Naive thymus-derived CD4-positive, alpha-beta T cell (primary cell): ENCODE measurements at regions not wholly inside any gene's neighbourhood (a gene's known extent, or its start where the extent isn't known, plus 50 kb on each side); places are given as distances from the start of the nearest gene placed in this dataset.
A peak's percentile ranks its signal among the peaks of the same experiment; 100 is the strongest.

ENCODE experiments used
- ATAC-seq: fragments of 150-1000 bp; cut with Tn5 transposase; 2 replicates; pipeline ENCODE4 v1.10.0; 2021; ENCODE audit warnings: mild to moderate bottlenecking, moderate library complexity
- CTCF ChIA-PET: fragments of 350-600 bp; sonication (Branson Sonifier 250); formaldehyde crosslinking; loops from one replicate; lab custom pipeline; 2021; ENCODE audit warnings: antibody characterized with exemption; lab: Charles Lee
- POLR2A ChIA-PET: fragments of 350-600 bp; sonication (Branson Sonifier 250); formaldehyde crosslinking; loops from one replicate; lab custom pipeline; 2021; ENCODE audit warnings: antibody characterized with exemption, inconsistent platforms; lab: Charles Lee
- DNase-seq, 9 donors: peaks; one replicate each; pipeline versions ENCODE4 v3.0.0 to v3.0.0-alpha.2; 2020 to 2022; ENCODE audit warnings: mixed read lengths in 1 of 9
- H3K27ac ChIP-seq: one replicate; pipeline ENCODE4 v1.7.0; 2013; ENCODE audit warnings: mild to moderate bottlenecking, low read depth, low read length, moderate library complexity
- H3K27me3 ChIP-seq, 2 donors: one replicate each; pipeline ENCODE4 v1.7.0; 2013; ENCODE audit warnings: low read length in 2 of 2, mild to moderate bottlenecking in 2 of 2, moderate library complexity in 2 of 2; ENCODE audit not compliant: control insufficient read depth in 2 of 2, insufficient read depth in 2 of 2
- H3K36me3 ChIP-seq, 3 experiments: 1 replicate in 2 of 3; 2 replicates in 1 of 3; pipeline ENCODE4 v1.7.0; 2013; ENCODE audit warnings: low read length in 3 of 3, mild to moderate bottlenecking in 3 of 3, moderate library complexity in 1 of 3; ENCODE audit not compliant: insufficient read depth in 3 of 3, control insufficient read depth in 2 of 3
- H3K4me1 ChIP-seq, 2 donors: one replicate each; pipeline ENCODE4 v1.7.0; 2013; ENCODE audit warnings: low read length in 2 of 2, mild to moderate bottlenecking in 2 of 2, moderate library complexity in 1 of 2; ENCODE audit not compliant: control insufficient read depth in 2 of 2, insufficient read depth in 2 of 2
- H3K4me3 ChIP-seq: 2 replicates; pipeline ENCODE4 v1.7.0; 2013; ENCODE audit warnings: mild to moderate bottlenecking, low read length
- H3K9me3 ChIP-seq, 3 experiments: 1 replicate in 2 of 3; 2 replicates in 1 of 3; pipeline ENCODE4 v1.7.0; 2013; ENCODE audit warnings: low read length in 3 of 3; ENCODE audit not compliant: control insufficient read depth in 2 of 3
- H3K27ac Mint-ChIP-seq, 9 donors: one replicate each; pipeline ENCODE4 v1.8.0; 2020 to 2022; ENCODE audit warnings: mixed read lengths in 9 of 9, mild to moderate bottlenecking in 8 of 9, moderate library complexity in 5 of 9, inconsistent platforms in 2 of 9
- H3K27me3 Mint-ChIP-seq, 5 donors: one replicate each; pipeline ENCODE4 v1.8.0; 2021 to 2022; ENCODE audit warnings: mixed read lengths in 5 of 5, mild to moderate bottlenecking in 1 of 5
- H3K36me3 Mint-ChIP-seq, 5 donors: one replicate each; pipeline ENCODE4 v1.8.0; 2020 to 2022; ENCODE audit warnings: mixed read lengths in 5 of 5, mild to moderate bottlenecking in 3 of 5, inconsistent platforms in 1 of 5
- H3K4me1 Mint-ChIP-seq, 7 donors: one replicate each; pipeline ENCODE4 v1.8.0; 2020 to 2022; ENCODE audit warnings: mixed read lengths in 7 of 7, mild to moderate bottlenecking in 3 of 7, inconsistent platforms in 1 of 7
- H3K4me3 Mint-ChIP-seq, 10 donors: one replicate each; pipeline ENCODE4 v1.8.0; 2020 to 2022; ENCODE audit warnings: mild to moderate bottlenecking in 10 of 10, mixed read lengths in 10 of 10, moderate library complexity in 6 of 10, inconsistent platforms in 2 of 10
- H3K9me3 Mint-ChIP-seq, 11 donors: one replicate each; pipeline ENCODE4 v1.8.0; 2020 to 2022; ENCODE audit warnings: mixed read lengths in 11 of 11, mild to moderate bottlenecking in 4 of 11, inconsistent platforms in 1 of 11, moderate library complexity in 1 of 11
- intact Hi-C, 2 donors: fragments of 100-400 bp; cut with micrococcal nuclease; formaldehyde crosslinking; loops; one replicate each; pipeline ENCODE4 v1.15.1; 2023

GRCh38 chr11:81585390-81585933, 1148.2 kb downstream of the FAM181B start:
- Mint-ChIP-seq H3K27ac (no peak overlapping the region), H3K36me3 (no peaks in the 10 kb centered on the region), H3K27me3 (peaks cover 0 to 9% (median 0%) of the 10 kb centered on the region in 5 donors), H3K9me3 (peaks cover 0 to 8% (median 0%) of the 10 kb centered on the region in 11 donors), H3K4me1 (no peaks in the 10 kb centered on the region), H3K4me3 (no peak overlapping the region)
- H3K27me3 ChIP-seq = no peaks in the 10 kb centered on the region
- intact Hi-C loops = no loop called here
- ATAC-seq (no peak), DNase-seq (no peak)
- H3K9me3 ChIP-seq = no peaks in the 10 kb centered on the region
- no peak overlapping the region for H3K27ac ChIP-seq
- CTCF ChIA-PET = no interaction called here
- no peaks in the 10 kb centered on the region for H3K4me1 ChIP-seq
- no peaks in the 10 kb centered on the region for H3K36me3 ChIP-seq
- POLR2A ChIA-PET = no interaction called here
- no peak overlapping the region for H3K4me3 ChIP-seq

- ATAC-seq (no peak), DNase-seq (no peak)
- Histone ChIP-seq H3K27me3 (no peaks in the 10 kb centered on the region), H3K36me3 (no peaks in the 10 kb centered on the region), H3K27ac (no peak overlapping the region), H3K4me3 (no peak overlapping the region), H3K9me3 (no peaks in the 10 kb centered on the region), H3K4me1 (no peaks in the 10 kb centered on the region)
- ChIA-PET POLR2A (no interaction called here), CTCF (no interaction called here)
- intact Hi-C loops = no loop called here
- Mint-ChIP-seq H3K4me1 (no peaks in the 10 kb centered on the region), H3K27me3 (peaks cover 0 to 2% (median 0%) of the 10 kb centered on the region in 5 donors), H3K27ac (no peak overlapping the region), H3K36me3 (no peaks in the 10 kb centered on the region), H3K4me3 (no peak overlapping the region), H3K9me3 (no peaks in the 10 kb centered on the region)
These were observed 1154.3 kb downstream of the FAM181B start for GRCh38 chr11:81579339-81579738.

GRCh38 chr11:81578571-81578970, 1155.1 kb downstream of the FAM181B start:
- no peak overlapping the region for H3K27ac ChIP-seq
- H3K27me3 Mint-ChIP-seq = peaks cover 0 to 4% (median 0%) of the 10 kb centered on the region in 5 donors
- H3K36me3 Mint-ChIP-seq = no peaks in the 10 kb centered on the region
- CTCF ChIA-PET = no interaction called here
- ATAC-seq (no peak), DNase-seq (no peak)
- no peaks in the 10 kb centered on the region for H3K27me3 ChIP-seq
- no peak overlapping the region for H3K4me3 ChIP-seq
- no peaks in the 10 kb centered on the region for H3K4me1 ChIP-seq
- H3K4me1 Mint-ChIP-seq = no peaks in the 10 kb centered on the region
- H3K36me3 ChIP-seq = no peaks in the 10 kb centered on the region
- H3K9me3 Mint-ChIP-seq = no peaks in the 10 kb centered on the region
- no peak overlapping the region for H3K4me3 Mint-ChIP-seq
- POLR2A ChIA-PET = no interaction called here
- H3K27ac Mint-ChIP-seq = no peak overlapping the region
- no peaks in the 10 kb centered on the region for H3K9me3 ChIP-seq
- intact Hi-C loops = no loop called here

GRCh38 chr11:81574301-81574700, 1159.4 kb downstream of the FAM181B start:
- ATAC-seq (no peak), DNase-seq (no peak)
- Histone ChIP-seq H3K36me3 (no peaks in the 10 kb centered on the region), H3K9me3 (no peaks in the 10 kb centered on the region), H3K4me3 (no peak overlapping the region), H3K27ac (no peak overlapping the region), H3K27me3 (no peaks in the 10 kb centered on the region), H3K4me1 (no peaks in the 10 kb centered on the region)
- no peaks in the 10 kb centered on the region for H3K9me3 Mint-ChIP-seq
- no peaks in the 10 kb centered on the region for H3K36me3 Mint-ChIP-seq
- peak overlapping the region in 1 of 9 donors; percentile 9 for H3K27ac Mint-ChIP-seq
- H3K4me3 Mint-ChIP-seq = no peak overlapping the region
- CTCF ChIA-PET = no interaction called here
- intact Hi-C loops = no loop called here
- POLR2A ChIA-PET = no interaction called here
- H3K27me3 Mint-ChIP-seq = peaks cover 0 to 12% (median 0%) of the 10 kb centered on the region in 5 donors
- H3K4me1 Mint-ChIP-seq = peaks cover 0 to 2% (median 0%) of the 10 kb centered on the region in 7 donors

GRCh38 chr11:81573367-81573766, 1160.3 kb downstream of the FAM181B start:
- Histone ChIP-seq H3K4me1 (no peaks in the 10 kb centered on the region), H3K4me3 (no peak overlapping the region), H3K36me3 (no peaks in the 10 kb centered on the region), H3K9me3 (no peaks in the 10 kb centered on the region), H3K27ac (no peak overlapping the region), H3K27me3 (no peaks in the 10 kb centered on the region)
- ATAC-seq = no peak
- peaks cover 0 to 2% (median 0%) of the 10 kb centered on the region in 7 donors for H3K4me1 Mint-ChIP-seq
- no peaks in the 10 kb centered on the region for H3K36me3 Mint-ChIP-seq
- POLR2A ChIA-PET = no interaction called here
- H3K4me3 Mint-ChIP-seq = no peak overlapping the region
- H3K9me3 Mint-ChIP-seq = no peaks in the 10 kb centered on the region
- DNase-seq = no peak
- H3K27ac Mint-ChIP-seq = no peak overlapping the region
- intact Hi-C loops = no loop called here
- peaks cover 0 to 12% (median 0%) of the 10 kb centered on the region in 5 donors for H3K27me3 Mint-ChIP-seq
- CTCF ChIA-PET = no interaction called here

GRCh38 chr11:81570669-81571068, 1163.0 kb downstream of the FAM181B start:
- H3K27me3 Mint-ChIP-seq = peaks cover 0 to 12% (median 0%) of the 10 kb centered on the region in 5 donors
- no peaks in the 10 kb centered on the region for H3K27me3 ChIP-seq
- DNase-seq (no peak), ATAC-seq (no peak)
- H3K27ac Mint-ChIP-seq = no peak overlapping the region
- no peaks in the 10 kb centered on the region for H3K36me3 Mint-ChIP-seq
- H3K4me3 ChIP-seq = no peak overlapping the region
- CTCF ChIA-PET = no interaction called here
- no peaks in the 10 kb centered on the region for H3K9me3 ChIP-seq
- peaks cover 0 to under 1% (median 0%) of the 10 kb centered on the region in 11 donors for H3K9me3 Mint-ChIP-seq
- intact Hi-C loops = no loop called here
- POLR2A ChIA-PET = no interaction called here
- H3K4me3 Mint-ChIP-seq = no peak overlapping the region
- H3K4me1 Mint-ChIP-seq = peaks cover 0 to 2% (median 0%) of the 10 kb centered on the region in 7 donors
- H3K4me1 ChIP-seq = no peaks in the 10 kb centered on the region
- no peaks in the 10 kb centered on the region for H3K36me3 ChIP-seq
- H3K27ac ChIP-seq = no peak overlapping the region

- Histone ChIP-seq H3K4me3 (no peak overlapping the region), H3K36me3 (no peaks in the 10 kb centered on the region), H3K9me3 (no peaks in the 10 kb centered on the region), H3K27me3 (no peaks in the 10 kb centered on the region), H3K4me1 (no peaks in the 10 kb centered on the region), H3K27ac (no peak overlapping the region)
- Mint-ChIP-seq H3K27ac (no peak overlapping the region), H3K9me3 (peaks cover 0 to 7% (median 0%) of the 10 kb centered on the region in 11 donors), H3K27me3 (peaks cover 0 to 12% (median 0%) of the 10 kb centered on the region in 5 donors), H3K4me3 (no peak overlapping the region), H3K36me3 (no peaks in the 10 kb centered on the region), H3K4me1 (peaks cover 0 to 2% (median 0%) of the 10 kb centered on the region in 7 donors)
- ChIA-PET POLR2A (no interaction called here), CTCF (no interaction called here)
- intact Hi-C loops = no loop called here
- no peak for DNase-seq
- ATAC-seq = no peak
These were observed 1163.7 kb downstream of the FAM181B start for GRCh38 chr11:81569999-81570398.
